ENCODE measurements at regions not wholly inside any gene's neighbourhood (a gene's known extent, or its start where the extent isn't known, plus 50 kb on each side); places are given as distances from the start of the nearest gene placed in this dataset.

DNA sequence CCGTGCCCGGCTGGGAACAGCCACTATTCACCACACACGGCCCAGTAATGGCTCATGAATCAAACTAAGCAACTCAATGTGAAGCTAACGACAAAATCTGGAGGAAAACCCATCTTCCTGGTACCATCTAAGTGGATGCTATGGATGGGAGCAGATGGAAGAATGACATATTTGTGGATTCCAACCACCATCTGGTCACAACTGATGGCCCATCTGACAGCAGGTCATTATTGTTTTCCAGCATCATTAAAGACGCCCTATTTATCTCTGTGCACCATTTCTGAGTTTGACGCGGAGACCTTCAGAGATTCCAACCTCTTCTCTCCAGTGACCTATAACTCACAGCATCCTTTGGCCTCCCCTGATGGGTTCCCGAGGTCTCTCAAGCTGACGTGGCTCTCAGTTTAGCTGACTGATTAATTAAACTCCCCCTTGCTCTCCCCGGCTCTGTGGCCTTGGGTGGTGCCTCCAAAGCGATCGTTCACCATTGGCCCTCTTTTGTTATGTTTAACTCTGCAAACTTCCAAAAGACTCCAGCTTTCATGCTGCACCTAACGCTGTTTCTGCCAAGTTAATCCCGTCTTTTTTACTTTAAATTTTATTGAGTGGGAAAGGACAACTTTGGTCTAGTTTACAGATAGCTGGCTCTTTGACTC is 1514.4 kb downstream of the BRD1 start:
- TF ChIP-seq, protein P1, sequence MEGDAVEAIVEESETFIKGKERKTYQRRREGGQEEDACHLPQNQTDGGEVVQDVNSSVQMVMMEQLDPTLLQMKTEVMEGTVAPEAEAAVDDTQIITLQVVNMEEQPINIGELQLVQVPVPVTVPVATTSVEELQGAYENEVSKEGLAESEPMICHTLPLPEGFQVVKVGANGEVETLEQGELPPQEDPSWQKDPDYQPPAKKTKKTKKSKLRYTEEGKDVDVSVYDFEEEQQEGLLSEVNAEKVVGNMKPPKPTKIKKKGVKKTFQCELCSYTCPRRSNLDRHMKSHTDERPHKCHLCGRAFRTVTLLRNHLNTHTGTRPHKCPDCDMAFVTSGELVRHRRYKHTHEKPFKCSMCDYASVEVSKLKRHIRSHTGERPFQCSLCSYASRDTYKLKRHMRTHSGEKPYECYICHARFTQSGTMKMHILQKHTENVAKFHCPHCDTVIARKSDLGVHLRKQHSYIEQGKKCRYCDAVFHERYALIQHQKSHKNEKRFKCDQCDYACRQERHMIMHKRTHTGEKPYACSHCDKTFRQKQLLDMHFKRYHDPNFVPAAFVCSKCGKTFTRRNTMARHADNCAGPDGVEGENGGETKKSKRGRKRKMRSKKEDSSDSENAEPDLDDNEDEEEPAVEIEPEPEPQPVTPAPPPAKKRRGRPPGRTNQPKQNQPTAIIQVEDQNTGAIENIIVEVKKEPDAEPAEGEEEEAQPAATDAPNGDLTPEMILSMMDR (IDR thresholded peaks at IDR 0.05; ENCODE audit: insufficient read depth, low read length, severe bottlenecking): no peak
- H3K36me3 ChIP-seq (ENCODE audit: control insufficient read depth, insufficient read depth, low read length): no peaks in the 10 kb centered on the region
- H3K27me3 ChIP-seq (ENCODE audit: control insufficient read depth, insufficient read depth, low read length): no peaks in the 10 kb centered on the region
- no peak for FAIRE-seq
- DNase-seq (ENCODE audit: low read depth): no peak
- H3K4me3 ChIP-seq (ENCODE audit: low read depth, low read length): no peak overlapping the region

DNA sequence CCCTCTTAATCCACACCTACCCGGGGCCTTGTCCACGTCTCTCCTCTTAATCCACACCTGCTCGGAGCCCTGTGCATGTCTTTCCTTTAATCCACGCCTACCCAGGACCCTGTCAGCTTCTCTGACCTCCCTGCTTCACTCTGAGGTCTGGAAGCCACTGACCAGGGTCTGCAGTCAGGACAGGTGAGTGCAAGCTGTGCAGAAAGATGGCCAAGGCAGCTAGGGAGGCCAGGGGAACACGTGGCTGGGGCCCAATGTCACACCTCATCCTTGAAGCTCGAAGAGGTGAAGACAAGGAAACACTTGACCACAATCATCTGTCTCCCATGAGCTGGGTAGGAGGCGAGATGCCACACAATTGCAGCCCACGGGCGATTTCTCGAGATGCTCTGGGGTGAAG is 1516.9 kb downstream of the BRD1 start:
- no peak for DNase-seq (ENCODE audit: low read depth)
- TF ChIP-seq, protein P1 (IDR thresholded peaks at IDR 0.05; ENCODE audit: insufficient read depth, low read length, severe bottlenecking): no peak
- no peaks in the 10 kb centered on the region for H3K27me3 ChIP-seq (ENCODE audit: control insufficient read depth, insufficient read depth, low read length)
- no peak for FAIRE-seq
- no peak overlapping the region for H3K4me3 ChIP-seq (ENCODE audit: low read depth, low read length)
- H3K36me3 ChIP-seq (ENCODE audit: control insufficient read depth, insufficient read depth, low read length): no peaks in the 10 kb centered on the region

DNA sequence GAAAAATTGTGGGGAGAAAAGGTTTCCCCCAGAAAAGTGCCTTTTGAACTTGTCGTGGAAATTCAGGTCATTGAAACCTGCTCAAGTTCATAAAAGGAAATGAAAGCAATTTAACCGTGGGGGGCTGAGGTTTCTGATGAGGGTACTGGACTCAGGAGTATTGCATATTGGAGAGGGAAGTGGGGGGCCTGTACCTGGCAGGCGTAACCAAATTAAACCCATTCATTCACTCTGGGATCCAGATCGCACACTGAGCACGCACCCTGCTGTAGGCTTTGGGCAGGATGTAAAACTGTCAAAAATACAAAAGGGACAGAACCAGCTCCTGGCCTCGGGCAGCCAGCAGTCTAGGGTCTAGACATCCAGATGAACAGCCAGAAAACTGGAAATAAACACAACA is 1517.4 kb downstream of the BRD1 start:
- no peak for FAIRE-seq
- DNase-seq (ENCODE audit: low read depth): no peak
- no peaks in the 10 kb centered on the region for H3K36me3 ChIP-seq (ENCODE audit: control insufficient read depth, insufficient read depth, low read length)
- H3K27me3 ChIP-seq (ENCODE audit: control insufficient read depth, insufficient read depth, low read length): no peaks in the 10 kb centered on the region
- TF ChIP-seq, protein P1 (IDR thresholded peaks at IDR 0.05; ENCODE audit: insufficient read depth, low read length, severe bottlenecking): no peak
- H3K4me3 ChIP-seq (ENCODE audit: low read depth, low read length): no peak overlapping the region

DNA sequence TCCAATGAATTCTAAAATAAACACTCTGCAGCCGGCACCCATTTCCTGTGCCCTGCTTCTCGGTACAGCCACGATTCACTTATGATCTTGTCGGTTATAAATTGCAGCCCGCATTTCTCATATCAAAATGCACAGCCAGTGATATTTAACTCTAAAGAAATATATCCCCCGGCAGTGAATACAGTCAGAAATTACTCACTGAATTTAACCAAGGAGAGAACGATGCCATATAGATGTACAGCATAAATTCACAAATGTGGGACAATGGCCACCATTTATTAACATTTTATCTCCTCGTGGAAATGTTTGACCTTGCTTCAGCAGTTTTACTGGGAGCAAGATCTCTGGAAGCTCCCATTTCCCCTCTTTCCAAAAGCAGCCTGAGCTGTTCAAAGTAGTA is 1517.8 kb downstream of the BRD1 start:
- DNase-seq (ENCODE audit: low read depth) (no peak), FAIRE-seq (no peak)

DNA sequence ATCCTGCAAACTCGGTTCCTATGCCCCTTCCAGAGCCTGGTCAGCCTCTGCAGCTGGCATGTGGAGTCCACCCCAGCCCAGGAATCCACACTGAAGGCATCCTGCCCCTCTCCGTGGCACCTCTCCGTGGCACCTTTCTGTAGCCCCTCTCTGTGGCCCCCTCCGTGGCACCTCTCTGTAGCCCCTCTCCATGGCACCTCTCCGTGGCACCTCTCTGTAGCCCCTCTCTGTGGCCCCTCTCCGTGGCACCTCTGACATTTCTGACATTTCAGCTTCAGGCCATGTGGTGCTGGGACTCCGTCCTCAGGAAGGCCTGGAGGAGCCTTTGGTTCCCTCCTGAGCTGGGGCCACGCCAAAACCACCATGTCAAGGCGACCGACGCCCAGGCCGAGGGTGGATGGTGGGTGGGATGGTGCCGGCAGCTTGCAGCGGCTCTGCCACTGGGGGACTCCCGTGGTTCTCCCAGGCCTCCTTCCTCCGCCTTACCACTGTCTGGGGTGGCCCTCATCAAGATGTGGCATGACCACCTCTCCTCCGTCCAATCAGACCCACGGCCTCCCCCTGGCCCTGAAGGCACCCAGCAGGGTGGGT is 1518.5 kb downstream of the BRD1 start:
- no peaks in the 10 kb centered on the region for H3K36me3 ChIP-seq (ENCODE audit: control insufficient read depth, insufficient read depth, low read length)
- TF ChIP-seq, protein P1 (IDR thresholded peaks at IDR 0.05; ENCODE audit: insufficient read depth, low read length, severe bottlenecking): no peak
- H3K4me3 ChIP-seq (ENCODE audit: low read depth, low read length): no peak overlapping the region
- no peaks in the 10 kb centered on the region for H3K27me3 ChIP-seq (ENCODE audit: control insufficient read depth, insufficient read depth, low read length)
- no peak for DNase-seq (ENCODE audit: low read depth)
- FAIRE-seq: no peak

More for the DNA sequence above, 1517.8 kb downstream of the BRD1 start:
- TF ChIP-seq, protein P1 (IDR thresholded peaks at IDR 0.05; ENCODE audit: insufficient read depth, low read length, severe bottlenecking): no peak
- no peak overlapping the region for H3K4me3 ChIP-seq (ENCODE audit: low read depth, low read length)
- no peaks in the 10 kb centered on the region for H3K36me3 ChIP-seq (ENCODE audit: control insufficient read depth, insufficient read depth, low read length)
- no peaks in the 10 kb centered on the region for H3K27me3 ChIP-seq (ENCODE audit: control insufficient read depth, insufficient read depth, low read length)

DNA sequence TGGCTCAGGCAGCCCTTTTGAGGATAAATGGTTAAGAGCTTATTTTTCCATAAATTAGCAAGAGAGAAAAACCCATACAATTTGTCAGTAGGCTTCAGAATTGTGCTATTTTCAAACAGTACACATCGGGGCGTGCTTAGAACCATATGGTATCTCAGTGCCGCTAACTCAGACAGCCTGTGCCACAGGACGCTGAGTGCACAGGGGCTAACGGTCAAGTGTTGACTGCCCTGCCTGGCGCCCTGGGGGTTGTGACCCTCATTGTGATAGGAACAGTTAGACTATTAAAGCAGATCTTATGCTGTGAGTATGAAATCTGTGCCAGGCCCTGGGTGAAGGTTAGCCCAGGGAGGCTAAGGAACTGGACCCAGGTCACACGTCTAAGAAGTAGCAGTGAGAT is 1519.7 kb downstream of the BRD1 start:
- no peak for FAIRE-seq
- Histone ChIP-seq H3K27me3 (ENCODE audit: control insufficient read depth, insufficient read depth, low read length) (no peaks in the 10 kb centered on the region), H3K4me3 (ENCODE audit: low read depth, low read length) (no peak overlapping the region), H3K36me3 (ENCODE audit: control insufficient read depth, insufficient read depth, low read length) (no peaks in the 10 kb centered on the region)
- no peak for DNase-seq (ENCODE audit: low read depth)
- TF ChIP-seq, protein P1 (IDR thresholded peaks at IDR 0.05; ENCODE audit: insufficient read depth, low read length, severe bottlenecking): no peak

All from bronchial epithelial cell (primary cell).